AG09309 (cell line): ENCODE measurements at regions not wholly inside any gene's neighbourhood (a gene's known extent, or its start where the extent isn't known, plus 50 kb on each side); places are given as distances from the start of the nearest gene placed in this dataset.
A peak's percentile ranks its signal among the peaks of the same experiment; 100 is the strongest.

Source experiments
- DNase-seq: peaks from one replicate; pipeline ENCODE4 v3.0.0-alpha.2; 2010; ENCODE audit warnings: low read depth
- H3K4me3 ChIP-seq: 2 replicates; pipeline ENCODE4 v1.5.1; 2011; ENCODE audit warnings: mild to moderate bottlenecking, low read depth, low read length, moderate library complexity; ENCODE audit not compliant: control insufficient read depth
- TF ChIP-seq, protein P1 (sequence below): IDR thresholded peaks from 2 replicates; pipeline ENCODE4 v1.5.1; 2011; ENCODE audit warnings: mild to moderate bottlenecking, low read depth, low read length, inconsistent platforms; ENCODE audit not compliant: insufficient read depth, control insufficient read depth; ENCODE audit errors: missing control alignments

DNA sequence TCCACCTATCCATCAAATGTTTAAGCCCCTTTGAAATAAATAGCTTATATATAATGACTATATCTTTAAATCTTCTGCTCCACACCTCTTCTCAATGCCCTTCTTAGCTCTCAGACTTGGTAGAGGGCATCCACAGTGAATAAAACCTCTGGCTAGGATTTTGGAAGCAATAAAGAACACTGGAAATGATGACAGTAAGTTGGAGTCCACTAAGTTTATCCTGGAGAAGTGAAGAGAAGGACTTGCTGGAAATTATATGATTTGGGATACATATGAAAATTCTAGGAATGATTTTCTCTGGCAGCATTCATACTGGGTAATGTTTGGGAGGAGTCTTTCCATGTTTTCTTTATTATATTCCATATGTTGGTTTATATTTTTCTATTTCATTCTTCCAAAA lies 133.5 kb upstream of the KL start:
- no peak for DNase-seq
- TF ChIP-seq, protein P1, sequence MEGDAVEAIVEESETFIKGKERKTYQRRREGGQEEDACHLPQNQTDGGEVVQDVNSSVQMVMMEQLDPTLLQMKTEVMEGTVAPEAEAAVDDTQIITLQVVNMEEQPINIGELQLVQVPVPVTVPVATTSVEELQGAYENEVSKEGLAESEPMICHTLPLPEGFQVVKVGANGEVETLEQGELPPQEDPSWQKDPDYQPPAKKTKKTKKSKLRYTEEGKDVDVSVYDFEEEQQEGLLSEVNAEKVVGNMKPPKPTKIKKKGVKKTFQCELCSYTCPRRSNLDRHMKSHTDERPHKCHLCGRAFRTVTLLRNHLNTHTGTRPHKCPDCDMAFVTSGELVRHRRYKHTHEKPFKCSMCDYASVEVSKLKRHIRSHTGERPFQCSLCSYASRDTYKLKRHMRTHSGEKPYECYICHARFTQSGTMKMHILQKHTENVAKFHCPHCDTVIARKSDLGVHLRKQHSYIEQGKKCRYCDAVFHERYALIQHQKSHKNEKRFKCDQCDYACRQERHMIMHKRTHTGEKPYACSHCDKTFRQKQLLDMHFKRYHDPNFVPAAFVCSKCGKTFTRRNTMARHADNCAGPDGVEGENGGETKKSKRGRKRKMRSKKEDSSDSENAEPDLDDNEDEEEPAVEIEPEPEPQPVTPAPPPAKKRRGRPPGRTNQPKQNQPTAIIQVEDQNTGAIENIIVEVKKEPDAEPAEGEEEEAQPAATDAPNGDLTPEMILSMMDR, result no peak
- no peak overlapping the region for H3K4me3 ChIP-seq

- H3K4me3 ChIP-seq, result no peak overlapping the region
- DNase-seq, result no peak
- TF ChIP-seq, protein P1, result no peak
Measured at GRCh38 chr13:32883474-32883873, 132.7 kb upstream of the KL start.

DNA sequence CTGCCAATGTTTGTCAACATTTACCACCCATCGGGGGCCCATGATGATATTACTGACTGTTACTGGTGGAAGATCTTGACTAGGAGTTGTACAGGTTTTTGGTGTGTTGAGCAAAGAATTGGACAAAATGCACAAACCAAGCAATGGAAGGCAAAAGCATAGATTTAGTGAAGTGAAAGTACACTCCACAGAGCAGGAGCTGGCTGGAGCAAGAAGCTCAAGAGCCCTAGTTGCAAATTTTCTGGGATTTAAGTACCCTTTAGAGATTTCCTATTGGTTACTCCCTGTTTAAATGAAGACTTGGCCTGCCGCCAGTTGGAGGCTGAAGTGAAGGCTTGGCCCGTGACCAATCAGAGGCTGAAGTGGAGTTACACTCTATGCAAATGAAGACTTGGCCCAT lies 128.6 kb upstream of the KL start:
- no peak for DNase-seq
- no peak overlapping the region for H3K4me3 ChIP-seq
- TF ChIP-seq, protein P1, result no peak

DNA sequence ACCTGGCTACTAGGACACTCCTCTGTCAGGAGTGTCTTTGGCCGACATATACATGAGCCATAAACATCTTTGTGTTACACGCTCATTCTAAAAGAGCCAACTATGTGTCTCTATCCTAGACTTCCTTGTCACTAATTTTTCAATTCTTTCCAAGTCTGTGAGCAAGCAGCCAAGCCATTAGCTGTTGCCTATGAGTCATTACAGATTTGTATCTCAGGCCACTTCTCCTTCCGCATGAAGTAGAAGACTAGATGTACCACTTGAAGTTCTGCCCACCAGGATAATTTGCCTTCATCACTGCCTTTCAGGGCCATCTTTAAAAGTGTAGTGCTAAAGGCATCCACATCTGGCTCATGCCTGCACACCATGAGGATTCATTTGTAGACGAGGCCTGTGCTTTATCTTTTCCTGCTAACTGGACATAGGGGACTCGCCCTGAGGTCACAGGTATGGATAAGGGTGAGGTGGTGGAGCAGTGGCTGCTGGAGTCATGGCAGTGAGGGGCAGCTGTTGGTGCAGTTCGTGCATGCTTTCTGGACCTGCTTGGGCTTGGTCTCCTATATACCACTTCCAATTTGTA lies 126.1 kb upstream of the KL start:
- DNase-seq, result no peak
- TF ChIP-seq, protein P1, result no peak
- H3K4me3 ChIP-seq, result no peak overlapping the region

- H3K4me3 ChIP-seq, result no peak overlapping the region
- no peak for DNase-seq
- TF ChIP-seq, protein P1, result no peak
Measured at GRCh38 chr13:32893176-32893575, 123.0 kb upstream of the KL start.

- peak; percentile 73 for DNase-seq
- TF ChIP-seq, protein P1, result no peak
- H3K4me3 ChIP-seq, result no peak overlapping the region
Measured at GRCh38 chr13:32894589-32895001, 121.6 kb upstream of the KL start.

- no peak for DNase-seq
- no peak overlapping the region for H3K4me3 ChIP-seq
- TF ChIP-seq, protein P1, result no peak
Measured at GRCh38 chr13:32895296-32895695, 120.9 kb upstream of the KL start.
